HepG2 (cell line): ENCODE measurements at regions not wholly inside any gene's neighbourhood (a gene's known extent, or its start where the extent isn't known, plus 50 kb on each side); places are given as distances from the start of the nearest gene placed in this dataset.
"Not testable (repeated sequence)": the region's sequence is repeated elsewhere in the genome, so short reads cannot be mapped to it uniquely, and the experiment has no call there.

Source experiments
- ATAC-seq: fragments of 200-7000 bp; cut with Tn5 transposase; 3 replicates; pipeline ENCODE4 v1.9.1; 2020; ENCODE audit warnings: mild to moderate bottlenecking, moderate library complexity
- BruUV-seq: library from RNA; stranded (reverse); fragments of 400-500 nt; replicated peaks from 2 replicates; lab custom pipeline; 2021; lab: Mats Ljungman, UMichigan
- CTCF ChIA-PET: fragments of 300-600 bp; formaldehyde crosslinking; extraction: SDS; loops from one replicate; lab custom pipeline; 2021; ENCODE audit warnings: low total read pairs, inconsistent platforms, low intra/inter-chr PET ratio; lab: Yijun Ruan, JAX
- POLR2A ChIA-PET: fragments of 350-600 bp; sonication (Branson Sonifier 250); formaldehyde crosslinking; loops from one replicate; lab custom pipeline; 2020; ENCODE audit warnings: antibody characterized with exemption, inconsistent platforms; lab: Yijun Ruan, JAX
- DNase-seq: peaks from one replicate; pipeline ENCODE4 v3.0.0-alpha.2; 2015; ENCODE audit warnings: low spot score
- FAIRE-seq: peaks from 3 replicates; lab custom pipeline; 2011; peaks lifted over from hg19 to GRCh38; lab: Jason Lieb, UNC
- H2AFZ ChIP-seq: one replicate; pipeline ENCODE4 v1.6.1; 2011; ENCODE audit warnings: low read length, inconsistent platforms
- H3K27ac ChIP-seq: fragments of 300-600 bp; 3 replicates; pipeline ENCODE4 v1.8.0; 2011; ENCODE audit warnings: mixed run types, mild to moderate bottlenecking, mixed read lengths, low read length, inconsistent platforms; ENCODE audit not compliant: insufficient read depth; ENCODE audit errors: extremely low read length
- H3K27me3 ChIP-seq, 2 experiments: fragments of 200-600 bp in 1 of 2; 2 replicates in 1 of 2; 3 replicates in 1 of 2; pipeline versions ENCODE4 v1.6.0 to v1.8.0; 2011; ENCODE audit warnings: low read length in 2 of 2, mild to moderate bottlenecking in 2 of 2, moderate library complexity in 2 of 2, inconsistent platforms in 1 of 2; ENCODE audit not compliant: insufficient read depth in 2 of 2, control insufficient read depth in 1 of 2
- H3K36me3 ChIP-seq, 2 experiments: fragments of 200-600 bp in 1 of 2; replicated peaks in 1 of 2; 2 replicates in 1 of 2; 3 replicates in 1 of 2; pipeline versions ENCODE4 v1.5.1 to v1.8.0; 2011; ENCODE audit warnings: low read length in 2 of 2, inconsistent platforms in 1 of 2; ENCODE audit not compliant: insufficient read depth in 2 of 2, control insufficient read depth in 1 of 2
- H3K4me1 ChIP-seq: 2 replicates; pipeline ENCODE4 v1.5.1; 2012; ENCODE audit warnings: low read length, inconsistent platforms; ENCODE audit not compliant: insufficient read depth
- H3K4me2 ChIP-seq: 2 replicates; pipeline ENCODE4 v1.6.0; 2011; ENCODE audit warnings: low read depth, low read length, inconsistent platforms
- H3K4me3 ChIP-seq, 3 experiments: fragments of 200-600 bp in 1 of 3; sonication (generic), shearing (Covaris generic) in 1 of 3; replicated peaks in 1 of 3; 2 replicates each; pipeline ENCODE4 v1.5.1; 2011 to 2016; ENCODE audit warnings: low read length in 3 of 3, inconsistent platforms in 2 of 3, low read depth in 2 of 3, mild to moderate bottlenecking in 2 of 3, control low read depth in 1 of 3, mixed read lengths in 1 of 3; ENCODE audit not compliant: insufficient read depth in 1 of 3
- H3K79me2 ChIP-seq: one replicate; pipeline ENCODE4 v1.6.1; 2011; ENCODE audit warnings: low read length, inconsistent platforms; ENCODE audit not compliant: insufficient read depth
- H3K9ac ChIP-seq: 2 replicates; pipeline ENCODE4 v1.6.0; 2011; ENCODE audit warnings: mild to moderate bottlenecking, low read depth, low read length, inconsistent platforms; ENCODE audit not compliant: insufficient read depth
- H3K9me3 ChIP-seq: 2 replicates; pipeline ENCODE4 v1.5.1; 2012; ENCODE audit warnings: mild to moderate bottlenecking, low read length
- H4K20me1 ChIP-seq: 2 replicates; pipeline ENCODE4 v1.6.0; 2011; ENCODE audit warnings: inconsistent platforms, mild to moderate bottlenecking, low read length, moderate library complexity; ENCODE audit not compliant: insufficient read depth
- CENPBD1 ChIP-seq: sonication (generic); formaldehyde crosslinking; IDR thresholded peaks from 2 replicates; pipeline ENCODE4 v1.8.0; 2022; ENCODE audit warnings: missing genetic modification reagents, low read depth, mild to moderate bottlenecking, borderline replicate concordance
- ESRRA ChIP-seq: sonication (generic); formaldehyde crosslinking; IDR thresholded peaks from 2 replicates; pipeline ENCODE4 v1.5.1; 2020; ENCODE audit warnings: mild to moderate bottlenecking, low read depth, missing genetic modification reagents
- HOXA5 ChIP-seq: sonication (generic); formaldehyde crosslinking; IDR thresholded peaks from 2 replicates; pipeline ENCODE4 v1.4.0; 2020; ENCODE audit warnings: missing genetic modification reagents
- KLF16 ChIP-seq, 2 experiments: sonication (generic) in 1 of 2; formaldehyde crosslinking in 1 of 2; IDR thresholded peaks; 2 replicates each; pipeline versions ENCODE4 v1.6.1 to v1.8.0; 2016 to 2023; ENCODE audit warnings: missing genetic modification reagents in 2 of 2, missing compliant biosample characterization in 1 of 2
- NCOA1 ChIP-seq: sonication (generic); formaldehyde crosslinking; IDR thresholded peaks from 2 replicates; pipeline ENCODE4 v1.9.0; 2021; ENCODE audit warnings: missing genetic modification reagents
- RFX1 ChIP-seq: fragments of 450-650 bp; IDR thresholded peaks from 2 replicates; pipeline ENCODE4 v1.6.1; 2017
- SRSF4 ChIP-seq: fragments of 200-400 bp; formaldehyde crosslinking; IDR thresholded peaks from one replicate; pipeline ENCODE4 v1.6.1; 2018; ENCODE audit warnings: mild to moderate bottlenecking, low read depth, low read length, moderate library complexity; ENCODE audit not compliant: poor library complexity, severe bottlenecking
- TCF7L2 ChIP-seq: IDR thresholded peaks from 2 replicates; pipeline ENCODE4 v1.6.1; 2011; ENCODE audit warnings: mild to moderate bottlenecking, low read depth, low read length, moderate library complexity
- U2AF2 ChIP-seq: fragments of 200-400 bp; formaldehyde crosslinking; IDR thresholded peaks from 2 replicates; pipeline ENCODE4 v1.6.1; 2017; ENCODE audit warnings: low read depth, mild to moderate bottlenecking, low read length
- ZBTB49 ChIP-seq: sonication (generic); formaldehyde crosslinking; IDR thresholded peaks from 2 replicates; pipeline ENCODE4 v1.4.0; 2020; ENCODE audit warnings: missing genetic modification reagents, borderline replicate concordance
- ZFY ChIP-seq: sonication (generic); formaldehyde crosslinking; IDR thresholded peaks from 2 replicates; pipeline ENCODE4 v1.4.0; 2020; ENCODE audit warnings: missing genetic modification reagents
- ZNF121 ChIP-seq: sonication (generic); formaldehyde crosslinking; IDR thresholded peaks from 2 replicates; pipeline ENCODE4 v1.5.0; 2020; ENCODE audit warnings: mild to moderate bottlenecking, missing genetic modification reagents
- ZNF20 ChIP-seq: sonication (generic); formaldehyde crosslinking; IDR thresholded peaks from 2 replicates; pipeline ENCODE4 v1.4.0; 2020; ENCODE audit warnings: mild to moderate bottlenecking, moderate library complexity, missing genetic modification reagents
- ZNF367 ChIP-seq: sonication (generic); formaldehyde crosslinking; IDR thresholded peaks from 2 replicates; pipeline ENCODE4 v1.4.0; 2020; ENCODE audit warnings: missing genetic modification reagents, borderline replicate concordance
- ZNF572 ChIP-seq: sonication (generic); formaldehyde crosslinking; IDR thresholded peaks from 2 replicates; pipeline ENCODE4 v1.5.1; 2020; ENCODE audit warnings: mild to moderate bottlenecking, missing genetic modification reagents
- ZNF607 ChIP-seq: sonication (generic); formaldehyde crosslinking; IDR thresholded peaks from 2 replicates; pipeline ENCODE4 v1.5.1; 2020; ENCODE audit warnings: missing genetic modification reagents, mild to moderate bottlenecking, borderline replicate concordance
- ZNF772 ChIP-seq: sonication (generic); formaldehyde crosslinking; IDR thresholded peaks from 2 replicates; pipeline ENCODE4 v1.5.0; 2020; ENCODE audit warnings: mild to moderate bottlenecking, missing genetic modification reagents
- ZNF780A ChIP-seq: sonication (generic); formaldehyde crosslinking; IDR thresholded peaks from 2 replicates; pipeline ENCODE4 v1.8.0; 2022; ENCODE audit warnings: mild to moderate bottlenecking, missing genetic modification reagents, moderate library complexity
- WGBS: methylation state at CpG from one replicate; pipeline ENCODE4 v1.1.6; 2017; ENCODE audit warnings: low lambda C conversion rate; 5-methylcytosine and 5-hydroxymethylcytosine counted together
- in situ Hi-C: cut with HindIII; loops from 2 replicates; pipeline ENCODE4 v1.10.0; 2017; ENCODE audit warnings: low pct_unique_long_range_greater_than_20kb; ENCODE audit not compliant: extremely low pct_ligation_motif_present
- intact Hi-C: fragments of 100-400 bp; cut with micrococcal nuclease; formaldehyde crosslinking; loops from one replicate; pipeline ENCODE4 v1.10.0; 2022; ENCODE audit not compliant: unreplicated experiment

DNA sequence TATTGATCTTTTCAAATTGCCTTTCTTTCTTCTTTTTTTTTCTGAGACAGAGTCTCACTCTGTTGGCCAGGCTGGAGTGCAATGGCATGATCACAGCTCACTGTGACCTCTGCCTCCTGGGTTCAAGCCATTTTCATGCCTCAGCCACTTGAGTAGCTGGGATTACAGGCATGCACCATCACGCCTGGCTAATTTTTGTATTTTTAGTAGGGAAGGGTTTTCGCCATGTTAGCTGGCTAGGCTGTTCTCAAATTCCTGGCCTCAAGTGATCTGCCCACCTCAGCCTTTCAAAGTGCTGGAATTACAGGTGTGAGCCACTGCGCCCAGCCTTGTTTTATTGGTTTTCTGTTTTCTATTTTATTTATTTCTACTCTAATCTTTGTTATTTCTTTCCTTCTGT, 82.7 kb upstream of the NUDT6 start:
- H4K20me1 ChIP-seq, intact Hi-C loops, H3K36me3 ChIP-seq, H3K9me3 ChIP-seq, H3K4me2 ChIP-seq, ATAC-seq, H3K9ac ChIP-seq, H3K79me2 ChIP-seq, H2AFZ ChIP-seq, DNase-seq, H3K27me3 ChIP-seq, POLR2A ChIA-PET, in situ Hi-C loops, CTCF ChIA-PET, FAIRE-seq, BruUV-seq, H3K4me3 ChIP-seq, H3K27ac ChIP-seq: not testable (repeated sequence)
- peak; percentile 31; the same call in 1 of the 2 replicates for TF ChIP-seq ZNF121
- peaks cover 14% of the 10 kb centered on the region for H3K4me1 ChIP-seq
- WGBS: 97% methylated on average over 3 of the region's 3 CpGs

- Histone ChIP-seq H3K4me2 (no peak overlapping the region), H3K4me3 (no peak overlapping the region), H3K9ac (no peak overlapping the region), H3K9me3 (no peaks in the 10 kb centered on the region), H4K20me1 (no peaks in the 10 kb centered on the region), H3K4me1 (peaks cover 26% of the 10 kb centered on the region), H2AFZ (no peak overlapping the region), H3K27me3 (no peaks in the 10 kb centered on the region), H3K79me2 (no peaks in the 10 kb centered on the region), H3K27ac (no peak overlapping the region), H3K36me3 (peaks cover 0 to 3% of the 10 kb centered on the region in 2 experiments; a peak in 1 of 5 replicates)
- ATAC-seq (no peak), DNase-seq (no peak), FAIRE-seq (no peak)
- TF ChIP-seq ZNF572 (CRISPR knock-in tag) (no peak), ZNF772 (CRISPR knock-in tag) (no peak), CENPBD1 (CRISPR knock-in tag) (no peak), ZBTB49 (CRISPR knock-in tag) (no peak), RFX1 (no peak), U2AF2 (no peak), ZNF607 (CRISPR knock-in tag) (no peak), NCOA1 (CRISPR knock-in tag) (no peak), ESRRA (no peak), SRSF4 (no peak), ZNF780A (CRISPR knock-in tag) (no peak), HOXA5 (CRISPR knock-in tag) (no peak), ZFY (CRISPR knock-in tag) (no peak), ZNF367 (CRISPR knock-in tag) (no peak), KLF16 (CRISPR knock-in tag; IDR thresholded peaks at IDR 0.05) (no peak), ZNF20 (CRISPR knock-in tag) (no peak), TCF7L2 (no peak)
- BruUV-seq: no TSS peak
- ChIA-PET CTCF (no interaction called here), POLR2A (no interaction called here)
- intact Hi-C loops: no loop called here
- in situ Hi-C loops: no loop called here
These were observed 85.3 kb upstream of the NUDT6 start for GRCh38 chr4:123007679-123008078.
